HG02970 (cell line): ENCODE measurements at regions not wholly inside any gene's neighbourhood (a gene's known extent, or its start where the extent isn't known, plus 50 kb on each side); places are given as distances from the start of the nearest gene placed in this dataset.

Experiments
- ATAC-seq: cut with Tn5 transposase; IDR thresholded peaks from one replicate; pipeline ENCODE4 v1.9.1; 2021; ENCODE audit warnings: mild to moderate bottlenecking, moderate library complexity, moderate number of reproducible peaks; ENCODE audit not compliant: unreplicated experiment, low FRiP score

- ATAC-seq = no peak
Observed at GRCh38 chr3:167958141-167958540, 137.6 kb downstream of the GOLIM4 start.

- no peak for ATAC-seq
Observed at GRCh38 chr3:167952969-167953368, 142.8 kb downstream of the GOLIM4 start.

DNA sequence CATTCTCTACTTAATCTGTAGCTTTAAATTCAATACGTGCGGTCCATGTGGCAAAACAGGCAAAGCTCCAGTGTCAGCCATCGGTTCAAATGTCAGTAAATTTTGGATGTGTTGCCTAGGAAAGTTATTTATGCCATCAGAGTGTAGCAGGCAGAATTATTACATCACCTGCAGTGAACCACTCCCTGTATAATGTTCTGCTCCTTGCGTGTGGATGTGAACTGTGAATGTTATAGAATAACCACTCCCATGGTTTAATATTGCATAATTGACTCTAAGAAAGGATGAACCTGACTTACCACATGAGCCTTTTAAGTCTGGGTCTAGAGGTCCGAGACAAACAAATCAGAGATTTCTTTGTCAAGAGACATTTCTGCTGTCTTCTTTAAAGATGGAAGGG, 145.5 kb downstream of the GOLIM4 start:
- no peak for ATAC-seq

DNA sequence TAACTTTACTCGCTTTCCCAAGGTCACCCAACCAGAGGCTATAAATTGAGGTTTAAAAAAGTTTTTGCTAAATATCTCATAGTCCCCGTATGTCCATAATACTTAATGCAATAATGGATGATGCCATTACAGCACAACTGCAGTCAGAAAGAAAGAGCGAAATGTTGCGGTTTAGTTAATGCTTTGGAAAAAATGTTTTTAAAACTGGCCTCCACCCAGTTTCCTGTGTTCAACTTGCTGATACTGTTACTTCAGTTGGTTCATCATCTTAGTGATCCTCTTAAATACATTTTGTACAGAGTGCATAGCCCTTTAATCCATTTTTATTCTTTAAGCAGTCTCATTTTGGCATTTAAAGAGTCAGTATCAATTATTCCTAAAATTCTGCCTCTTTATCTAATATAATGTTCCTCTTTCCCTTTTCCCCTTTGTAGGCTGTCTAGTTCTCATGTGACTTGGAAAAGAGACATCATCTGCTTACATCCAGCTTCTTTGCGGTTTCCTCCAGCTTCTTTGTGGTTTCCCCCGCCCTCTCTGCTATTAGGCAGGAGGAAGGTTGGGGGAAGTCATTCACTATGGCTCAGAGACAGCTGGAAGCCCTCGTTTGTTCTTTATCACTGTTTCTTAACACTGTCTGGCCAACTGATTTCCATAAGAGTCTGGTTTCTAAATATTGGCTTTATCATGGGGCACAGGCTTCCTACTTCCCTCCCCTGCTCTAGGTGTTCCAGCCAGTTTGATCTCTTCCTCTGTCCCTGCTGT, 154.3 kb downstream of the GOLIM4 start:
- ATAC-seq = no peak

- no peak for ATAC-seq
Observed at GRCh38 chr3:167940241-167940640, 155.5 kb downstream of the GOLIM4 start.

DNA sequence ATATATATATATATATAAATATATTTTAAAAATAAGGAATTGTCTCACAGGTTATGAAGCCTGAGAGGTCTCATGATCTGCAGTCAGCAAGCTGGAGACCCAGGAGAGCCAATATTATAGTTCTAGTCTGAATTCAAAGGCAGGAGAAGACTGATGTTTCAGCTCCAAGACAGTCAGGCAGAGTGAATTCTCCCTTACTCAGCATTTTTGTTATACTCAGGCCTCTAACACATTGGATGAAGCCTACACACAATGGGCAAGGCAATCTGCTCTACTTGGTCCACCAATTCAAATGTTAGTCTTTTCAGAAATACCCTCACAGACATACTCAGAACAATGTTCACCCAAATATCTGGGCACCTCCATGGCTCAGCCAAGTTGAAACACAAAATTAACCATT, 157.2 kb downstream of the GOLIM4 start:
- no peak for ATAC-seq

- no peak for ATAC-seq
Observed at GRCh38 chr3:167936019-167936418, 159.7 kb downstream of the GOLIM4 start.

DNA sequence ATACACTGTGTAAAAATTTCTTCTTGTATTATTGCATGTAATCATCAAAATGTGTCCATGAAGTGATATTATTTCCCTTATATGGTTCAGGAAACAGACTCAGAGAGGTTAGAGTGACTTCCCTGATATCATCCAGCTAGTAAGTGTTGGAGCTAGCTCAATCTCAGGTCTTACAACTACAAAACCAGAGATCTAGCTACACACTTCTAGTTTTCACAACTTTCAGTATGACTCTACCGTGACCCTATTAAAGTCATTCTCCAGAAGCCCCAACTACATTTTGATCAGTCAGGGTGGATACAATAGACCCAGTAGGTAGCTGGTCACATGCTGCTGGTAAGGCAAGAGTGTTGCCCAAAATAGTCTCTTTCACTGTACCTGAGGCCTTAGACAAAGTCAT, 165.3 kb downstream of the GOLIM4 start:
- ATAC-seq = no peak

- ATAC-seq = no peak
Observed at GRCh38 chr3:167929968-167930367, 165.8 kb downstream of the GOLIM4 start.

DNA sequence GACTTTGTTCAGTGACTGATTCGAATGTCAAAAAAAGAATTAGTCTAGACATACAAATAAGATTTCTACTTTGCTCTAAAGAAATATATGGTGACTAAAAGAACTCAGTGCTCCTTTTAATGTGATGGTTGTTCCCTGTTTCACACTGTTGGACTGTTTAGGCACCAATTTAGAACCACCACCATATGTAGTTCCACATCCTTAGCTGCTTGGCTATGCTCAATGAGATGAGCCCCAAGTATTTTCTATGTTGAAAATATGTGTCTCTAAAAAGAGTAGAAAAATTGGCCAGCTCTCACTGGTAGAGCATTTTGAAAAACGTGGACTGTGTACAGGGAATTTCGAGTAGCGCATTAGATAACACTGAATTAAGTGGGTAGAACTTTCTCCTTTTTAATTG, 167.3 kb downstream of the GOLIM4 start:
- ATAC-seq = no peak

DNA sequence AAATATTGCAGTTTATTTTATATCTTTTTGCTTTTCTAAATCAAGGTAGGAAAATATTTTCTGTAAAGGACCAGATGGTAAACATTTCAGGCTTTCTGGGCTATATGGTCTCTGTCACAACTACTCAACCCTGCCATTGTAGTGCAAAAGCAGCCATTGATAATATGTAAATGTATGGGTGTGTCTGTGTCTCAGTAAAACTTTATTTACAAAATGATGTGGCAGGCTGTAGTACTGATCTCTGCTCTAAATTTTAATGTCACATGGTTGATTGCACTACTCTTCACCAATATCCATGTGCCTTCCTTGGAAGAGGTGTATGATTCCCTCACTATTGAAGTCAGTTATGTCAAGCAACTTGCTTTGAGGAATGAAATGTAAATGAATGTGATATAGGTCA, 175.0 kb downstream of the GOLIM4 start:
- ATAC-seq = no peak

DNA sequence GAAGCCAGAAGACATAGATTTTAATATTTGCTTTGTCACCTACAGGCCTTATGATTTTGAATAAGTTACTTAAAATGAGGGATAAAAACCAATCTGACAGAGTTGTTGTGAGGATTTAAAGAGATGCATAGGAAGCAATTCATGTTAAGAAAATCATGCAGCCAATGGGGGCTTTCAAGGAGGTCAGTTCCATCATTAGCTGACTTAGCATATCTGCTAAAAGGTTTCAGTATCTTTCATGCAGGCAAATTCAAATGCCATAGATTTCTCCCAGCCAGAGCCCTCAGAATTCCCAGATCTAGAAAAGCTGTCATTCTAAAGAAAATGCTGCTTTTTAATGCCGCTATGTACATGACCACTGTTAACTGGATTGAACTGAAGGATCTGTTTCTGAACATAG, 176.1 kb downstream of the GOLIM4 start:
- no peak for ATAC-seq

- ATAC-seq = no peak
Observed at GRCh38 chr3:167918686-167919085, 177.0 kb downstream of the GOLIM4 start.

DNA sequence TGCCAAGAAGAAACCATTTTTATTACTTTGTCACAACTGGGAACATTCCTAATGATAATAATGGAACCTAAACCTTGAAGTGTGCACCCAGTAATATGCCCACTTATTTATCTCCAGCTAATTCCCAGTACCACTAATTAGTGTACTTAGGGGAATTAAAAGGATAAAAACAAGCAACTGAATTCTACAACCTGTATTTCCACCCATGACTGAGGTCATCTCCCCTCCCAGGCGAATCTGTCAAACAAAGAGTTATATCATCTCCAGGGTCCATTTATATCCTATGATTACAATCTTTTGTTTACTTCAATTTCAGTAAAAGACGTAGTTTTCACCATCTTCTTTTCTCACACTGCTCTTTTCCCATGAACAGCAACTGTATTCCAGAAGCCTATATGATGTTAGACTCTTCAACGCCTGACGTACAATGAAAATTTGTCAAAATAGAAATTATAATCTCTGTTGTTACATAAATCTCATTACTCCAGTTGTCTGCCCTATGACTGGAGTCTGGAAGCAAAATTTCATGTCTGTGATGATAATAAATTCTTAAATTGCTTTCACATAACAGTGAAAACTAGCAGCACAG, 177.6 kb downstream of the GOLIM4 start:
- ATAC-seq = no peak

DNA sequence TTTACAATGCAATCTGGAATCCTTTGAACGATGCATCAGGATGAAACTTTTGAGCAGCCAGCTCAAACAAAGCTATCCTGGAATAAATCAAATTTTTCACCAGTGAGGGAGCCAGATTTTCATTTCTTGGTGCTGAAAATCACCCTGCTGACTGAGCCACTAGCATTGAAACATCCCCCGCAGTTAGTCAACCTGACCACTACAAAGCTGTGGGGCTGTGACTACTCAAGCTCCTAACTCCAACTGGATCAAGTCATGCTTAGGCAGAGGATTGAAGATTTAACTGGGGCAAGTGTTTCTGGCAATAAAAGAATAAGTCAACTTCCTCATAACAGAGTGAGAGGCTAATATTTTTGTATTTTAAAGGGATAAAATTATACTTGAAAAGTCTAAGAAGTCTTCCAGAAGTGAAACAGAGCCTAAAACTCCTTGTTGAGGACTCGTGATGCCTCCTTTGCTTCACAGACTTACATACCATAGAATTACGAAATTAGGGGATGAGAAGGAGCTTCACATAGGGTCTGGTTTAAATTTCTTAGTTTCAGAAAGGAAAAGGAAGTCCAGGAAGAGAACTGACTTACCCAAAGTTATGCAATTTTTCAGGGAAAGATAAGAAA, 177.8 kb downstream of the SERPINI1 start:
- ATAC-seq = peak; percentile 54

- ATAC-seq = no peak
Observed at GRCh38 chr3:167909952-167910351, 174.4 kb downstream of the SERPINI1 start.

DNA sequence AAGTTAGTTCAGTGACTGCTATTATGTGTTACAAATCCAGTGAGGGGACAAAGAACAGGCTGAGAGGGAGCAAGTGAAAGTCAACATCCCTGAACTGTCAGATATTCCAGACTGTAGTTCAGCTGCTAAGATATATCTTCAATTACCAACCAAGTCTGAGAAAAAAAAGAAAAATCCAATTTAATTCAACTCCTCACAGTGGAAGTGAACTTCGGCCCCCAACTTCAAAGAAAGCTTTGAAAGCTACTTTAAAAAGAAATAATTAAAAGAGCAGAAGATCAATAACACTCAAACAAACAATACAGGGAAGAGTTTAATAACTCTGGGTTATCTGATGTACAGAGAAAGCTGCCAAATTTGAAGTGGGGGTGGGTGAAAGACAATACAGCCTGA, 174.0 kb downstream of the SERPINI1 start:
- no peak for ATAC-seq

- ATAC-seq = no peak
Observed at GRCh38 chr3:167908746-167909503, 173.4 kb downstream of the SERPINI1 start.

GRCh38 chr3:167908221-167908620, 172.7 kb downstream of the SERPINI1 start:
- no peak for ATAC-seq

DNA sequence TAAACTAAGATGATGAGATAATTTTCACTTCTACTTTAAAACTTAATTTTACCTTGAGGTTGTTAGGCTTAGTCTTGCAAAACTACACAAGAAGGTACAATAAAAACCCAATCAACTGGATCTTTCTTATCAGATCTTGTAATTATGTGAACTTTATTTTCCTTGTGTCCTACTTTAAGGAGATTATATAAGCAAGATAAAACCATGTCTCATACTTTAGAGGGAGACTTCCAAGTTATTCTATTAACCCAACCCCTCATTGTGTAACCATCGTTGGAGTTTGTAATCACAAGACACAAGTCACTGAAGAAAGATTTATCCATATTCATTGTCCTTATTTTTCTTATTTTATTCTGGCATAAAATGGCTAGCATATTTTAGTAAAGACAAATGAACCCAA, 165.6 kb downstream of the SERPINI1 start:
- ATAC-seq = no peak

GRCh38 chr3:167899093-167899492, 163.6 kb downstream of the SERPINI1 start:
- ATAC-seq = no peak
